ENCODE measurements at regions not wholly inside any gene's neighbourhood (a gene's known extent, or its start where the extent isn't known, plus 50 kb on each side); places are given as distances from the start of the nearest gene placed in this dataset.

- TF ChIP-seq CTCF (CRISPR knock-in tag; IDR thresholded peaks at IDR 0.05) (no peak), ZNF660 (CRISPR knock-in tag; IDR thresholded peaks at IDR 0.05; ENCODE audit: borderline replicate concordance, low read depth) (no peak), MXD1 (CRISPR knock-in tag; IDR thresholded peaks at IDR 0.05) (no peak), FOXP1 (IDR thresholded peaks at IDR 0.05) (no peak), FOXP1 (CRISPR knock-in tag; IDR thresholded peaks at IDR 0.05) (no peak), KDM5B (CRISPR knock-in tag; IDR thresholded peaks at IDR 0.05; ENCODE audit: borderline replicate concordance) (no peak), MAFG (CRISPR knock-in tag; IDR thresholded peaks at IDR 0.05) (no peak), FIP1L1 (IDR thresholded peaks at IDR 0.05; ENCODE audit: borderline replicate concordance, insufficient read depth, low read depth, low read length) (no peak), JUND (CRISPR knock-in tag; IDR thresholded peaks at IDR 0.05) (no peak), ZNF251 (CRISPR knock-in tag; IDR thresholded peaks at IDR 0.05) (no peak), MXI1 (IDR thresholded peaks at IDR 0.05; ENCODE audit: borderline replicate concordance, low read depth, low read length) (no peak), REST (IDR thresholded peaks at IDR 0.05; ENCODE audit: borderline replicate concordance in 1 of 2, low read depth in 1 of 2, low read length in 2 of 2) (no peak), ZNF160 (CRISPR knock-in tag; IDR thresholded peaks at IDR 0.05) (no peak)
These were observed 499.7 kb upstream of the MKI67 start for GRCh38 chr10:128625926-128626325.

Measured in HepG2 (cell line).